ENCODE measurements at regions not wholly inside any gene's neighbourhood (a gene's known extent, or its start where the extent isn't known, plus 50 kb on each side); places are given as distances from the start of the nearest gene placed in this dataset.
"Not testable (repeated sequence)": the region's sequence is repeated elsewhere in the genome, so short reads cannot be mapped to it uniquely, and the experiment has no call there.

DNA sequence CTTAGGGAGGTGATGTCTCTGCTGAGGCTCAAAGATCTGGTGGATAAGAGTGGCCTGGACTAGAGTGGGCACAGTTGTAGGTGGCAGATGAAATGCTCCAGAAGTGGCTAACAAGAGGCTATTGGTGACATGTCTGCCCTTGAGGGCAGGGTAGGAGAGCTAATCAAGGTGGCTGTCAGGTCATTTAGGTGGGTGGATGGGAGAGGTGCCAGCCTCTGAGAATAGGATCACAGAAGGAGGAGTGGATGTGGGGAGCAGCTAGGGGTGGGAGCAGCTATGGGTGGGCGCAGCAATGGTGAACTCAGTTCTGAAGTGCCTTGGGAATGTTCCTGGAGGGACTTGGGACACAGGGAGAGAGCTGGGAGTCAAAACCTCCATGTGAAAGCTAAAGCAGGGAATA is 142.0 kb upstream of the GRIK3 start:
- TF ChIP-seq, protein P1, sequence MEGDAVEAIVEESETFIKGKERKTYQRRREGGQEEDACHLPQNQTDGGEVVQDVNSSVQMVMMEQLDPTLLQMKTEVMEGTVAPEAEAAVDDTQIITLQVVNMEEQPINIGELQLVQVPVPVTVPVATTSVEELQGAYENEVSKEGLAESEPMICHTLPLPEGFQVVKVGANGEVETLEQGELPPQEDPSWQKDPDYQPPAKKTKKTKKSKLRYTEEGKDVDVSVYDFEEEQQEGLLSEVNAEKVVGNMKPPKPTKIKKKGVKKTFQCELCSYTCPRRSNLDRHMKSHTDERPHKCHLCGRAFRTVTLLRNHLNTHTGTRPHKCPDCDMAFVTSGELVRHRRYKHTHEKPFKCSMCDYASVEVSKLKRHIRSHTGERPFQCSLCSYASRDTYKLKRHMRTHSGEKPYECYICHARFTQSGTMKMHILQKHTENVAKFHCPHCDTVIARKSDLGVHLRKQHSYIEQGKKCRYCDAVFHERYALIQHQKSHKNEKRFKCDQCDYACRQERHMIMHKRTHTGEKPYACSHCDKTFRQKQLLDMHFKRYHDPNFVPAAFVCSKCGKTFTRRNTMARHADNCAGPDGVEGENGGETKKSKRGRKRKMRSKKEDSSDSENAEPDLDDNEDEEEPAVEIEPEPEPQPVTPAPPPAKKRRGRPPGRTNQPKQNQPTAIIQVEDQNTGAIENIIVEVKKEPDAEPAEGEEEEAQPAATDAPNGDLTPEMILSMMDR (conservative IDR thresholded peaks at IDR 0.05; ENCODE audit: low read depth, low read length): no peak
- H3K4me3 ChIP-seq (ENCODE audit: low read depth, low read length): no peak overlapping the region
- no peak for DNase-seq (ENCODE audit: low read depth)

DNA sequence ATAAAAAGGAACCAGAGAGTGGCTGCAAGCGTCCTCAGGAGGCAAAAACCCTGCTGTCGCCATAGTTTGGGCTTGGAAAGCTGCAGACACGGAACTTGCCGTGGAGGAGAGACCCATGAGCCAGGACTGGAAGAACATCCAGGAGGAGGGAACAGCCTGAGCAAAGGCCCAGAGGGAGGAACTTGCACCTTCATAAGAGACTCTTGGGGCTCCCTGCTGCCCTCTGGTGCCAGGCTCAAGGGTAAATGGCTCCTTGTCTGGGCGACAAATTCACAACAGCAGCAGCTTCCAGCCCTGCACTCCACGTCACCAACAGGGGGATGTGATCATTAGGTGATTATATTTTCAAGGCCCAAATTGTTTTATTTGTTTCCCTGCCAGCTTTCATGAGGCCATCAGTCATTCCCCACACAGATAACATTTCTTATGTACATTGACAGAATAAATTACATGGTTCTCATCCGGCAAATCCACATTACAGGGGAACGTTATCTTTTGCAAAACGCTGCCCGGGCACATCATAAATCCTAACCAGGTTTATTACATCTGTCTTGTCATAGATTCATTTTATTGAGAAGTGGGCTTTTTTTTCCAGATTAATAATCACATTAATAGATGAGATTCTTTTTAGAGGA is 143.0 kb upstream of the GRIK3 start:
- H3K4me3 ChIP-seq (ENCODE audit: low read depth, low read length): no peak overlapping the region
- no peak for DNase-seq (ENCODE audit: low read depth)
- TF ChIP-seq, protein P1 (conservative IDR thresholded peaks at IDR 0.05; ENCODE audit: low read depth, low read length): peak; percentile 57

DNA sequence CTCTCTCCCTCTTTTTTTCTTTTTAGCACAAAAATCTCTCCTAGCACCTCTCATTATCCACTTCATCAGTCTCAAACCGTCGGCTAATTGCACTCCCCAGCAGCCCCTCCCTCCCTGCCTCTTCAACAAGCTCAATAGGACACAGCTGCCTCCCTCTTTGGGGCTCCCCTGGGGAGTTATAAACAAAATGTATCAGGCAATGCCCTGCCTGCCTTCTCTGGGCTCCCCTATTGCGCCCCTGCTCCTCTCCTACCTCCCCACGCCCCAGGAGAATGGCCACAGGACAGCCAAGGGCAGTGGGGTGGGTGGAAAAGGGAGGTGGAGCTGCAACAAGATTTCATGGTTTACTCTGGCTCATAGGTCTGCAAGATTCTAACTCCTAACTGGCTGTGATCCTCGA is 147.1 kb upstream of the GRIK3 start:
- TF ChIP-seq, protein P1 (conservative IDR thresholded peaks at IDR 0.05; ENCODE audit: low read depth, low read length): no peak
- H3K4me3 ChIP-seq (ENCODE audit: low read depth, low read length): no peak overlapping the region
- no peak for DNase-seq (ENCODE audit: low read depth)

DNA sequence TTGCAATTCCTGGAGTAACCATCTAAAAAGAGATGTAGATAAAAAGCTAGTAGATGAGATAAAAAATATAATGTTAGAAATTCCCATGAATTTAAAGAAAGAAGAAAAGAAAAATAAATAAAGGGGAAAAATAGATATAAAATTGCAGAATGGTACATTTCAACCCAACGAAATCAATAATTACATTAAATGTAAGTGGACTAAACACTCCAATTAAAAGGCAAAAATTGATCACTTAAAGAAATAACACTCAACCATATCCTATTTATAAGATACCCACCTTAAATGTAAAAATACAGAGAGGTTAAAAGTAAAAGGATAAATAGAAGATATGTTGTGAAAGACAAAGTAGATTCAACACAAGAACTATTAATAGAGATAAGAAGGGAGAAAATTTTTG is 150.5 kb upstream of the GRIK3 start:
- no peak for DNase-seq (ENCODE audit: low read depth)
- TF ChIP-seq, protein P1 (conservative IDR thresholded peaks at IDR 0.05; ENCODE audit: low read depth, low read length): no peak

DNA sequence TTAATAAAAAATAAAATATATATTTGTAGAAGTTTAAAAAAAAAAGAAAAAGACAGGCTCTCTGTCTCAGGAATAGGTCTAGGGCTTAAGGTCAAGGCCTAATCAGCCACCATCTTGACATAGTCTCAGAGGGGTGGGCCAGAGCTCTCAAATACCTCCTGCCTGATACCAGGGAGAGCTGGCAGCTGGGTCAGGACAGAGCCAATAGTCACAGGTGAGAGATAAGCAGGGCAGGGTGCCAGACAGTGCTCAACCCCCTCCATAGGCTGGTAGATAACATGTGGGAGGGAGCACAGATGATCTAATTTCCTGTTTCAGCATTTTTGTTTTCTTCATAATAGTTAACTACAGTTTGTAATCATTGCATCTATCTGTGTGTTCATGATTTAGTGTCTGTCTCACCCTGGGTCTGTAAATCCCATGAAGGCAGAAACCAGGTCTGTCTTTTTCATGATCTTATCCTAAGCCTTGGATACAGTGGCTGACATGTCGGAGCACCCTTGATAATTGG is 152.0 kb upstream of the GRIK3 start:
- TF ChIP-seq, protein P1 (conservative IDR thresholded peaks at IDR 0.05; ENCODE audit: low read depth, low read length): no peak
- no peak for DNase-seq (ENCODE audit: low read depth)

More for the DNA sequence above, 150.5 kb upstream of the GRIK3 start:
- H3K4me3 ChIP-seq (ENCODE audit: low read depth, low read length): no peak overlapping the region

DNA sequence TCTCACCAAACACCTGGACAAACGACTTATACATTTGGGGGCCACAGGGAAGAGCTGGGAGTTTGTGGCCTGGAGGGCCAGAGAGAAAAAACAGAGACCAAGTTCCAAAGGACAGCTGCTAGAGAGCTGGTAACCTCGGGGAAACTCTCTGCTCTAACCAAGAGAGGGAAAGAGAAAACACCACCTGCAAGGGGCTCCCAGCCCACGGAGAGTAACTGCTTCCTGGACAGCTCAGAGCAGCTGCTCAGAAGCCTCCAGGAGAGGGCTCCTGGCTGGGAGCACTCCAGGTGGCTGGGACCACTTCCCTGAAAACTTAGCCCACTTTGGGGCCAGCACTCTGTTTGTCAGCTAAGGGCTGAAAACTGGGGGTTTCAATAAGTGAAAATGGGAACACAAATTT is 154.8 kb upstream of the GRIK3 start:
- no peak for DNase-seq (ENCODE audit: low read depth)
- no peak overlapping the region for H3K4me3 ChIP-seq (ENCODE audit: low read depth, low read length)
- TF ChIP-seq, protein P1 (conservative IDR thresholded peaks at IDR 0.05; ENCODE audit: low read depth, low read length): no peak

More for the DNA sequence above, 152.0 kb upstream of the GRIK3 start:
- no peak overlapping the region for H3K4me3 ChIP-seq (ENCODE audit: low read depth, low read length)

GRCh38 chr1:37197411-37197810 is 163.1 kb upstream of the GRIK3 start:
- TF ChIP-seq, protein P1 (conservative IDR thresholded peaks at IDR 0.05; ENCODE audit: low read depth, low read length): no peak
- no peak for DNase-seq (ENCODE audit: low read depth)
- H3K4me3 ChIP-seq (ENCODE audit: low read depth, low read length): no peak overlapping the region

DNA sequence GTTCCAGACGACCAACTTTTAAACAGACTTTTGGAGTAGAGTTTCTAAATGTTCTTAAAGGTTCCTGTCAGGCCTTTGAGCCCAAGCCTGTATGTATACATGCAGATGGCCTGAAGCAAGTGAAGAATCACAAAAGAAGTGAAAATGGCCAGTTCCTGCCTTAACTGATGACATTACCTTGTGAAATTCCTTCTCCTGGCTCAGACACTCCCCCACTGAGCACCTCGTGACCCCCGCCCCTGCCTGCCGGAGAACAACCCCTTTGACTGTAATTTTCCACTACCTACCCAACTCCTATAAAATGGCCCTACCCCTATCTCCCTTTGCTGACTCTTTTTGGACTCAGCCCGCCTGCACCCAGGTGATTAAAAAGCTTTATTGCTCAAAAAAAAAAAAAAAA is 180.0 kb upstream of the GRIK3 start:
- H3K4me3 ChIP-seq (ENCODE audit: low read depth, low read length); DNase-seq (ENCODE audit: low read depth): not testable (repeated sequence)
